Smooth muscle cell (in vitro differentiated cells): ENCODE measurements at regions not wholly inside any gene's neighbourhood (a gene's known extent, or its start where the extent isn't known, plus 50 kb on each side); places are given as distances from the start of the nearest gene placed in this dataset.

Experiments
- DNase-seq: peaks from one replicate; lab custom pipeline; 2025; ENCODE audit not compliant: unreplicated experiment; lab: John Stamatoyannopoulos, UW
- H2AFZ ChIP-seq: fragments of 200-600 bp; sonication (generic); 2 replicates; pipeline ENCODE4 v1.6.0; 2016; ENCODE audit warnings: antibody characterized with exemption, low read depth, mild to moderate bottlenecking
- H3F3A ChIP-seq: fragments of 200-600 bp; sonication (generic); 2 replicates; pipeline ENCODE4 v1.6.0; 2017; ENCODE audit warnings: antibody characterized with exemption, low read depth
- H3K27ac ChIP-seq: fragments of 200-600 bp; sonication (generic); 2 replicates; pipeline ENCODE4 v1.5.1; 2016; ENCODE audit warnings: low read depth, mild to moderate bottlenecking
- H3K27me3 ChIP-seq: fragments of 200-600 bp; sonication (generic); 2 replicates; pipeline ENCODE4 v1.6.1; 2016; ENCODE audit warnings: low read depth, mild to moderate bottlenecking
- H3K36me3 ChIP-seq: fragments of 200-600 bp; sonication (generic); 2 replicates; pipeline ENCODE4 v1.5.1; 2016; ENCODE audit warnings: low read depth
- H3K4me1 ChIP-seq: fragments of 200-600 bp; sonication (generic); 2 replicates; pipeline ENCODE4 v1.5.1; 2016; ENCODE audit warnings: low read depth
- H3K4me2 ChIP-seq: fragments of 200-600 bp; sonication (generic); 2 replicates; pipeline ENCODE4 v1.6.0; 2016; ENCODE audit warnings: mild to moderate bottlenecking
- H3K4me3 ChIP-seq: fragments of 200-600 bp; sonication (generic); 2 replicates; pipeline ENCODE4 v1.5.1; 2016; ENCODE audit warnings: mild to moderate bottlenecking
- H3K79me2 ChIP-seq: fragments of 200-600 bp; sonication (generic); 2 replicates; pipeline ENCODE4 v1.6.0; 2016; ENCODE audit warnings: low read depth, mild to moderate bottlenecking
- H3K9ac ChIP-seq: fragments of 200-600 bp; sonication (generic); 2 replicates; pipeline ENCODE4 v1.6.0; 2016; ENCODE audit warnings: low read depth
- H3K9me3 ChIP-seq: fragments of 200-600 bp; sonication (generic); replicated peaks from 2 replicates; pipeline ENCODE4 v1.5.1; 2016; ENCODE audit warnings: low read depth
- H4K20me1 ChIP-seq: fragments of 200-600 bp; sonication (generic); 2 replicates; pipeline ENCODE4 v1.6.0; 2016; ENCODE audit warnings: low read depth
- whole genome bisulfite sequencing: methylation state at CpG from one replicate; pipeline ENCODE4 v1.1.7; 2016; ENCODE audit warnings: low lambda C conversion rate; 5-methylcytosine and 5-hydroxymethylcytosine counted together
- TF ChIP-seq, protein P1 (sequence below): fragments of 200-600 bp; sonication (generic); IDR thresholded peaks from 2 replicates; pipeline ENCODE4 v1.5.1; 2017; ENCODE audit warnings: borderline replicate concordance, mild to moderate bottlenecking, antibody characterized with exemption; ENCODE audit not compliant: insufficient read depth, poor library complexity, severe bottlenecking

DNA sequence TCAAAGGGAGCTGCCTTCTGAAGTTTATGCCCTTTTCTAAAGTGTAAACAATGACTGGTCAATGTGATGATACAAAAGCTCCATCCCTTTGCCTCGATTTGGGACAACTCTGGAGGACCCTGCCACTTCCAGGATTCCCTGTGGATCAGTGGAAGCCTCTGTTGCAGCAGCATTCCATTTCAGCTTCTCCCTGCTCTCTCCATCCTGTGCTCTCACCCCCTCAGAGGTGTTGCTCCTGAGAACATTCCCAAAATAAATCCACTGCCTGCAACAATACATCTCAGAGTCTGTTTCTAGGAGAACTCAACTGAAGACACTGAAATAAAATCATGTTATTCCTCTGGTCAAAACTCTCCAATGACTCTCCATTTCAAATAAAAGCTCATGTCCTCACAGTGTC, 263.6 kb downstream of the HACE1 start:
- H3K4me3 ChIP-seq: no peak overlapping the region
- H3K27ac ChIP-seq: no peak overlapping the region
- no peaks in the 10 kb centered on the region for H3F3A ChIP-seq
- no peaks in the 10 kb centered on the region for H3K36me3 ChIP-seq
- no peak overlapping the region for H2AFZ ChIP-seq
- no peaks in the 10 kb centered on the region for H3K27me3 ChIP-seq
- H3K9me3 ChIP-seq: no peaks in the 10 kb centered on the region
- no peak overlapping the region for H3K9ac ChIP-seq
- no peaks in the 10 kb centered on the region for H3K79me2 ChIP-seq
- no peak overlapping the region for H3K4me2 ChIP-seq
- no peaks in the 10 kb centered on the region for H3K4me1 ChIP-seq
- WGBS: 0% methylated on average over 1 of the region's 1 CpG
- no peaks in the 10 kb centered on the region for H4K20me1 ChIP-seq
- TF ChIP-seq, protein P1, sequence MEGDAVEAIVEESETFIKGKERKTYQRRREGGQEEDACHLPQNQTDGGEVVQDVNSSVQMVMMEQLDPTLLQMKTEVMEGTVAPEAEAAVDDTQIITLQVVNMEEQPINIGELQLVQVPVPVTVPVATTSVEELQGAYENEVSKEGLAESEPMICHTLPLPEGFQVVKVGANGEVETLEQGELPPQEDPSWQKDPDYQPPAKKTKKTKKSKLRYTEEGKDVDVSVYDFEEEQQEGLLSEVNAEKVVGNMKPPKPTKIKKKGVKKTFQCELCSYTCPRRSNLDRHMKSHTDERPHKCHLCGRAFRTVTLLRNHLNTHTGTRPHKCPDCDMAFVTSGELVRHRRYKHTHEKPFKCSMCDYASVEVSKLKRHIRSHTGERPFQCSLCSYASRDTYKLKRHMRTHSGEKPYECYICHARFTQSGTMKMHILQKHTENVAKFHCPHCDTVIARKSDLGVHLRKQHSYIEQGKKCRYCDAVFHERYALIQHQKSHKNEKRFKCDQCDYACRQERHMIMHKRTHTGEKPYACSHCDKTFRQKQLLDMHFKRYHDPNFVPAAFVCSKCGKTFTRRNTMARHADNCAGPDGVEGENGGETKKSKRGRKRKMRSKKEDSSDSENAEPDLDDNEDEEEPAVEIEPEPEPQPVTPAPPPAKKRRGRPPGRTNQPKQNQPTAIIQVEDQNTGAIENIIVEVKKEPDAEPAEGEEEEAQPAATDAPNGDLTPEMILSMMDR: no peak
- no peak for DNase-seq

DNA sequence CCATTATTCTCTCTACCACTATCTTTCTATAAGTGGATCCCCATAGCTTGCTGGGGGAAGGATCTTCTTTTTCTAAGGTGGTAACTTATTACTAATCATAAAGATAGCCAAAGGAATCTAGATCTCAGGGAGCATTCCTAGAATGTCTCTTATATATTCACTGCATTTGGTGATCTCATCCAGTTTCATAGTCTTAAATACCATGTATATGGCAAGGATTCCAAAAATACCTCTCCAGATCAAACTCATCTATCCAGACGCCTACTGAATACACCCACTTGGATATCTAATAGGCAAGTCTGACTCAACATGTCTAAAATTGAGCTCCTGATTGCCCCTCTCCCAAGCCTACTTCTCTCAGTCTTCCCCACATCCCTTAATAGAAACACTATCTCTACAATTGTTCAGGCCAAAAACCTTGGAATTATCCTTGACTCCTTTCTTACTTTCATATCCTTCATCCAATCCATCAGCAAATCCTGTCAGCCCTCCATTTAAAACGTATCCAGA, 264.4 kb downstream of the HACE1 start:
- Histone ChIP-seq H3K27ac (no peak overlapping the region), H3K4me1 (no peaks in the 10 kb centered on the region), H3K36me3 (no peaks in the 10 kb centered on the region), H3K9ac (no peak overlapping the region), H4K20me1 (no peaks in the 10 kb centered on the region), H2AFZ (no peak overlapping the region), H3K4me2 (no peak overlapping the region), H3F3A (no peaks in the 10 kb centered on the region), H3K79me2 (no peaks in the 10 kb centered on the region), H3K9me3 (no peaks in the 10 kb centered on the region), H3K4me3 (no peak overlapping the region), H3K27me3 (no peaks in the 10 kb centered on the region)
- no peak for DNase-seq
- TF ChIP-seq, protein P1: no peak
- WGBS: 55% methylated on average over 2 of the region's 2 CpGs

DNA sequence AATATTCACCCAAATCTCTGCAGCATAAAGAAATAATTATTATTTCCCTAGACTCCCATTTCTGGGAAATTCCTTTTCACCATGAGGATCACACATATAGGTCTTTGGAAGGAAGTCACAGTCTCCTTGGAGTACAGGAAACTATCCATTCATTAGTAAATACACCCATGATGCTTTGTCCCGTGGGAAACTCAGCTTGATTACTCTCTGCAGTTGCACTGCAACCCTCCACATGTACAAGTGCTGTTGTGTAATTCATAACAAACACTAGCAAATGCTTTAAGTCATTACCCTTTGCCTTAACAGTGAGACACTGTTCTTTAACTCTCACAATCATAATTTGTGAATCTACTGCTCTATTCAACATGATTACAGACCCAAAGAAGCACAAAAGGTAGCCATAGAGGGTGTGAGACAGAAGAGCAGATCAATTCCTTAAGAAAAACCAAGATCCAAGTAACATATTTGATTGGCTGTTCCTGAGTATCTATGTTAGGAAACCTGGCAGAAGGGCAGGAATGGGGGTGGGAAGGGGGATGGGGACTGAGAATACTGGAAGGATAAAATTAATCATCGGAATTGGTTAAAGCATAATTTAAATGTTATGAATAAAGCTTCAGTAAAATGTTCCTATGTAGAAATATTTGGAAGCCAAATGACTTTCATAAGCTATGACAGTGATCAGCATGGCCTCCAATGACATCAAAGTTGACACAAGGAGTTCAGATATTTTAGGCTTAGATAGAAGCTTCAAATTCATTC, 268.0 kb downstream of the HACE1 start:
- no peak for DNase-seq
- H3K9ac ChIP-seq: no peak overlapping the region
- no peaks in the 10 kb centered on the region for H3K9me3 ChIP-seq
- H3K27me3 ChIP-seq: no peaks in the 10 kb centered on the region
- H3K4me3 ChIP-seq: no peak overlapping the region
- no peaks in the 10 kb centered on the region for H4K20me1 ChIP-seq
- H2AFZ ChIP-seq: no peak overlapping the region
- no peaks in the 10 kb centered on the region for H3K79me2 ChIP-seq
- H3K4me1 ChIP-seq: no peaks in the 10 kb centered on the region
- H3K36me3 ChIP-seq: no peaks in the 10 kb centered on the region
- no peak overlapping the region for H3K27ac ChIP-seq
- no peak overlapping the region for H3K4me2 ChIP-seq
- H3F3A ChIP-seq: no peaks in the 10 kb centered on the region
- 87% methylated on average over 2 of the region's 2 CpGs for WGBS
- TF ChIP-seq, protein P1: no peak

DNA sequence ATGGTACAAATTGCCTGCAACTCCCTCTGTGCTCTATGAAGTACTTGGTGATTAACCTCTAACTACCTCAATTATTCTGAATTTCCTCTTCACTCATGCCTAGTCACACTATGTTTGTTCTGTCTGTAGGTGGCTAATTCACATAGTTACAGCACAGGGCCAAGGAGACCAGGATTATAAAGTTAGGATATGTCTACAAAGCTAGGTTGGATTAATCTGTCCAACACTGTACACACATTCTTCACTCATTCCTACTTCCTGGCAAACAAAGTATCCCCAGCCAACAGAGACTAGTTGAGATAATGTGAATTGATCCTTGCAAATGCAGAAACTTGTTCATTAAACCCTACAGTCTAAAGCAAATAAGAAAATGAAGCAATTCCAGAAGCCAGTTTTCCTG, 269.8 kb downstream of the HACE1 start:
- no peaks in the 10 kb centered on the region for H3K4me1 ChIP-seq
- H3F3A ChIP-seq: no peaks in the 10 kb centered on the region
- no peak overlapping the region for H3K4me2 ChIP-seq
- TF ChIP-seq, protein P1: no peak
- no peak overlapping the region for H2AFZ ChIP-seq
- no peaks in the 10 kb centered on the region for H4K20me1 ChIP-seq
- H3K27me3 ChIP-seq: no peaks in the 10 kb centered on the region
- H3K36me3 ChIP-seq: no peaks in the 10 kb centered on the region
- no peak overlapping the region for H3K4me3 ChIP-seq
- H3K79me2 ChIP-seq: no peaks in the 10 kb centered on the region
- H3K9me3 ChIP-seq: no peaks in the 10 kb centered on the region
- no peak for DNase-seq
- no peak overlapping the region for H3K27ac ChIP-seq
- H3K9ac ChIP-seq: no peak overlapping the region
